ENCODE measurements at regions not wholly inside any gene's neighbourhood (a gene's known extent, or its start where the extent isn't known, plus 50 kb on each side); places are given as distances from the start of the nearest gene placed in this dataset.

DNA sequence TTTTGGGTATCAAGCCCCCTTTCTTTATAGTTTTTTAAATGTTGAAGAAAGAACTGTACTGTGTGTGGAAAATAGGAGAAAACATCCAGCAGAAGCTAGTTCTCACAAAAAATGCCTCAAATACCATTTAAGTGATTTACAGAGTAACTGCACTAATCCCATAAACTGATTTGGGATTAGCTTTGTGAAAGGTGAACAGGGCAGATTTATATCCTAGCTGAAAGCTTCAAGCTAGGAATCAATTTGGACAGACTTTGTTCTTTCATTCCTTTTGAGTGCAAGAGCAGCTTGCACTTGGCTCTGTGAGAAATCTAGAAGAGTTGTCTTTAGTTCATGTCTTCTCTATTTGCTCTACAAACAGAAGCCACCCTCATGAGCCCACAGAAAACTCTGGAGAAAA lies 183.9 kb upstream of the VRK2 start:
- Mint-ChIP-seq H3K4me3 (no peak overlapping the region), H3K27ac (no peak overlapping the region), H3K9me3 (no peaks in the 10 kb centered on the region), H3K4me1 (no peaks in the 10 kb centered on the region), H3K27me3 (no peaks in the 10 kb centered on the region), H3K36me3 (no peaks in the 10 kb centered on the region)
- no peak overlapping the region for H3K27ac ChIP-seq (ENCODE audit: insufficient read depth, low read length, poor library complexity, severe bottlenecking)
- no peak for DNase-seq
- H3K4me1 ChIP-seq (ENCODE audit: control insufficient read depth, insufficient read depth, low read length, poor library complexity, severe bottlenecking) = no peaks in the 10 kb centered on the region
- ATAC-seq (ENCODE audit: low read depth in 2 of 2) = no peak
- no peaks in the 10 kb centered on the region for H3K27me3 ChIP-seq (ENCODE audit: control insufficient read depth, insufficient read depth, low read length)
- no peaks in the 10 kb centered on the region for H3K36me3 ChIP-seq (ENCODE audit: control insufficient read depth, insufficient read depth, low read length)
- H3K4me3 ChIP-seq (ENCODE audit: low read depth, low read length) = no peak overlapping the region
- H3K9me3 ChIP-seq (ENCODE audit: control insufficient read depth in 2 of 2, low read length in 2 of 2) = no peaks in the 10 kb centered on the region

DNA sequence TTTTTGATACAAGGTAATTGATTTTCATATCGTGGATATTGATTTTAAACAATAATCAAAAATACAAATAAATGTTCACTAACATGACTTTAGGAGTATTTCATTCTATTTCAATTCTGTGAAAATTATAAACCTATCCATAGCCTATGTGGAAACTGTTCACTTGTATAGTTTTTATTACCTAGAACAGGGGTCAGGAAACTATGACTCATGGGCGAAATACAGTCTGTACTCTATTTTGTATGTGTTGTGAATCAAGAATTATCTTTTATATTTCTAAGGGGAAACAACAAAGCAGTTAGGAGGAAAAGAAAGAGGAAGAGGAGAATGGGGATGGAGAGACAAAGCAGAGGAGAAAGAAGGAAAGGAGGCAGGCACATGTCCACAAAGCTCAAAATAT lies 181.7 kb upstream of the VRK2 start:
- Mint-ChIP-seq H3K27me3 (peaks cover 5% of the 10 kb centered on the region), H3K9me3 (no peaks in the 10 kb centered on the region)
- no peak for ATAC-seq (ENCODE audit: low read depth in 2 of 2)

DNA sequence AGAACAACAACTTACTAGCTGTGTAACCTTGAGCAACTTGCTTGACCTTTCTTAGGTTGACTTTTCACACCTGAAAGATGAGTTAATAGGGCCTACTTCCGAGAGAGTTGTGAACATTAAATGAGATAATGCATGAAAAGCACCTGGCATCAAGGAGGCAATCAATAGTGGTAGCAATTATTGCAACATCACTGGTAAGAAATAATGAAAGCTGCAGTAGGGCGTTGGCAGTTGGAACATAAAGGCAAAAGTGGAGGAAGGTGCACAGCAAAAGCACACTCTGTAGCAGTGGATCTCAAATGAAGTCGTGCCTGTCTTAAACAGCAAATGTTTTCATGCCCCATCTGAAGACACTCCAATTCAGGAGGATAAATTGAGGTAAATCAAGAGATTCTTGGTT lies 178.9 kb upstream of the VRK2 start:
- Mint-ChIP-seq H3K9me3 (peaks cover 0 to 2% (median 0%) of the 10 kb centered on the region in 7 donors), H3K36me3 (no peaks in the 10 kb centered on the region), H3K4me1 (no peaks in the 10 kb centered on the region), H3K27ac (no peak overlapping the region), H3K27me3 (peaks cover 5% of the 10 kb centered on the region), H3K4me3 (no peak overlapping the region)
- Histone ChIP-seq H3K36me3 (ENCODE audit: control insufficient read depth, insufficient read depth, low read length) (no peaks in the 10 kb centered on the region), H3K4me1 (ENCODE audit: control insufficient read depth, insufficient read depth, low read length, poor library complexity, severe bottlenecking) (no peaks in the 10 kb centered on the region), H3K9me3 (ENCODE audit: control insufficient read depth in 2 of 2, low read length in 2 of 2) (no peaks in the 10 kb centered on the region), H3K27ac (ENCODE audit: insufficient read depth, low read length, poor library complexity, severe bottlenecking) (no peak overlapping the region), H3K27me3 (ENCODE audit: control insufficient read depth, insufficient read depth, low read length) (no peaks in the 10 kb centered on the region), H3K4me3 (ENCODE audit: low read depth, low read length) (no peak overlapping the region)
- no peak for DNase-seq
- ATAC-seq (ENCODE audit: low read depth in 2 of 2) = no peak

More for the DNA sequence above, 181.7 kb upstream of the VRK2 start:
- H3K4me3 ChIP-seq (ENCODE audit: low read depth, low read length) = no peak overlapping the region
- Mint-ChIP-seq H3K27ac (no peak overlapping the region), H3K36me3 (no peaks in the 10 kb centered on the region), H3K4me1 (no peaks in the 10 kb centered on the region), H3K4me3 (no peak overlapping the region)
- no peaks in the 10 kb centered on the region for H3K9me3 ChIP-seq (ENCODE audit: control insufficient read depth in 2 of 2, low read length in 2 of 2)
- no peaks in the 10 kb centered on the region for H3K36me3 ChIP-seq (ENCODE audit: control insufficient read depth, insufficient read depth, low read length)
- DNase-seq = no peak
- H3K27ac ChIP-seq (ENCODE audit: insufficient read depth, low read length, poor library complexity, severe bottlenecking) = no peak overlapping the region
- H3K4me1 ChIP-seq (ENCODE audit: control insufficient read depth, insufficient read depth, low read length, poor library complexity, severe bottlenecking) = no peaks in the 10 kb centered on the region
- H3K27me3 ChIP-seq (ENCODE audit: control insufficient read depth, insufficient read depth, low read length) = no peaks in the 10 kb centered on the region

DNA sequence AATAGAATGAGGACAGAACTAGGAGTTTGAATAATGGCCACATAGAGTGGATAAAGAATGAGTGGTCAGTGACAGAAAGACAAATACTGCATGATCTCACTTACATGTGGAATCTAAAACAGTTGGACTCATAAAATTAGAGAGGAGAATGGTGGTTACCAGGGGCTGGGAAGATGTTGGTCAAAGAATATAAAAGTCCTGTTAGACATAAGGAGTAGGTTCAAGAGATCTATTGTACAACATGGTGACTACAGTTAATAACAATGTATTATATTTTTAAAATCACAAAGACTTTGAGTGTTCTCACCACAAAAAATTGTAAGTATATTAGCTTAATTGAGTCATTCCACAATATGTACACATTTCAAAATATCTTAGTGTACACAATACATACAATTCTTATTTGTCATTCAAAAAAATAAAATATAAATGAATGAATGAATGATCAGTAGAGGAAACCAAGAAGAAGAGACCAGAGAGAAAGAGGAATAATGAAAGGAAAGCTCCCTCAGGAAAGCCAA lies 177.9 kb upstream of the VRK2 start:
- no peaks in the 10 kb centered on the region for H3K27me3 ChIP-seq (ENCODE audit: control insufficient read depth, insufficient read depth, low read length)
- ATAC-seq (ENCODE audit: low read depth in 2 of 2) = no peak
- no peaks in the 10 kb centered on the region for H3K36me3 ChIP-seq (ENCODE audit: control insufficient read depth, insufficient read depth, low read length)
- H3K4me1 ChIP-seq (ENCODE audit: control insufficient read depth, insufficient read depth, low read length, poor library complexity, severe bottlenecking) = no peaks in the 10 kb centered on the region
- no peaks in the 10 kb centered on the region for H3K36me3 Mint-ChIP-seq
- no peak overlapping the region for H3K4me3 ChIP-seq (ENCODE audit: low read depth, low read length)
- no peak overlapping the region for H3K4me3 Mint-ChIP-seq
- no peaks in the 10 kb centered on the region for H3K9me3 ChIP-seq (ENCODE audit: control insufficient read depth in 2 of 2, low read length in 2 of 2)
- peaks cover 0 to 2% (median 0%) of the 10 kb centered on the region in 7 donors for H3K9me3 Mint-ChIP-seq
- no peak overlapping the region for H3K27ac Mint-ChIP-seq
- H3K27me3 Mint-ChIP-seq = peaks cover 5% of the 10 kb centered on the region
- DNase-seq = no peak
- no peaks in the 10 kb centered on the region for H3K4me1 Mint-ChIP-seq
- H3K27ac ChIP-seq (ENCODE audit: insufficient read depth, low read length, poor library complexity, severe bottlenecking) = no peak overlapping the region

DNA sequence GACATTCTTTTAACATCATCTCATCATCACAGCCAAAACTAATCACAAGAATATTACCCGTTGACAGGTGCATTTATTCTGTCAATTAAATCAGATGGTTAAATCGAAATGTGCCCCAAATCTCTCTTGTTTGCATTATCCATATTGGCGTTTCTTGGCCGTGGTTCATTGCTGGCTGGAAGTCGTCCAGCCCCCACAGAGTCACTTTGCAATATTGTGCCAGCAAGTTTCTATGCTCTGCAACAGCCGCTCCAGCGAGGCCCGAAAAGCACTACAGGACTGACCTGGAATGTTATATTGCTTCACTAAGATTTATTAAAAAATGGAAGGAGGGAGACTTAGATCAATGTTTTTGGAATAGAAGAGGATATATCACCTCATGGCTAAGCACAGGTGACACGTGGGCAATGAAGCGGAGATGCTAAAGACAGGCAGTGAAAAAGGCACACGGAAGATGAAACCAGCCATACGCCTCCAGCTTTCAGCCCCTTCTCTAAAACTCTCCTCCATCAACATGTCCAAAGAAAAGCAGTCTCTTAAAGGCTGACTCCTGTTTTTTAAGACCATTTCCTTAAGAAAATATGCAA lies 176.8 kb upstream of the VRK2 start:
- DNase-seq (no peak), ATAC-seq (ENCODE audit: low read depth in 2 of 2) (no peak)
- Histone ChIP-seq H3K9me3 (ENCODE audit: control insufficient read depth in 2 of 2, low read length in 2 of 2) (no peaks in the 10 kb centered on the region), H3K27me3 (ENCODE audit: control insufficient read depth, insufficient read depth, low read length) (no peaks in the 10 kb centered on the region), H3K27ac (ENCODE audit: insufficient read depth, low read length, poor library complexity, severe bottlenecking) (no peak overlapping the region), H3K4me3 (ENCODE audit: low read depth, low read length) (no peak overlapping the region), H3K4me1 (ENCODE audit: control insufficient read depth, insufficient read depth, low read length, poor library complexity, severe bottlenecking) (no peaks in the 10 kb centered on the region), H3K36me3 (ENCODE audit: control insufficient read depth, insufficient read depth, low read length) (no peaks in the 10 kb centered on the region)
- no peak overlapping the region for H3K27ac Mint-ChIP-seq
- peaks cover 5% of the 10 kb centered on the region for H3K27me3 Mint-ChIP-seq
- H3K4me3 Mint-ChIP-seq = no peak overlapping the region
- no peaks in the 10 kb centered on the region for H3K4me1 Mint-ChIP-seq
- H3K36me3 Mint-ChIP-seq = no peaks in the 10 kb centered on the region
- H3K9me3 Mint-ChIP-seq = peaks cover 0 to 3% (median 0%) of the 10 kb centered on the region in 7 donors

DNA sequence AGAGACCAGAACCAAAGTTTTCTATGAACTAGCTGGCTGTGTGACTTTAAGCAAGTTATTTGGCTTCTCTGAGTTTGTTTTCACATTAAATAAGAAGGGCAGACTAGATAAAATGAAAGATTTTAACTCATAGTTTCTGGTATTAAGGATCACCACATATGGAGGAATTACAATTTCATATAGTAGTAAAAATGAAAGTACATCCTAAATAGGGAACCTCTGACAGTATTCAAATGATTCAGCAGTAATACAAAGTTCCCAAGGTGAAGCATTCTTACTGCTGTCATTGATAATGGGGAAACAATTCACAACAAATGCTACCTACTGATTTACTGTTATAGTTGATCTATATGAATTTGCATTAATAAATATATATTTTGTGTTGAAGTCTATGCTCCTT lies 170.3 kb upstream of the VRK2 start:
- Mint-ChIP-seq H3K4me1 (no peaks in the 10 kb centered on the region), H3K36me3 (no peaks in the 10 kb centered on the region), H3K4me3 (no peak overlapping the region), H3K27me3 (no peaks in the 10 kb centered on the region), H3K27ac (no peak overlapping the region), H3K9me3 (peaks cover 0 to 3% (median 0%) of the 10 kb centered on the region in 7 donors)
- no peak overlapping the region for H3K4me3 ChIP-seq (ENCODE audit: low read depth, low read length)
- H3K27ac ChIP-seq (ENCODE audit: insufficient read depth, low read length, poor library complexity, severe bottlenecking) = no peak overlapping the region
- ATAC-seq (ENCODE audit: low read depth in 2 of 2) (no peak), DNase-seq (no peak)
- H3K4me1 ChIP-seq (ENCODE audit: control insufficient read depth, insufficient read depth, low read length, poor library complexity, severe bottlenecking) = no peaks in the 10 kb centered on the region
- no peaks in the 10 kb centered on the region for H3K27me3 ChIP-seq (ENCODE audit: control insufficient read depth, insufficient read depth, low read length)
- no peaks in the 10 kb centered on the region for H3K36me3 ChIP-seq (ENCODE audit: control insufficient read depth, insufficient read depth, low read length)
- no peaks in the 10 kb centered on the region for H3K9me3 ChIP-seq (ENCODE audit: control insufficient read depth in 2 of 2, low read length in 2 of 2)

- Histone ChIP-seq H3K4me1 (ENCODE audit: control insufficient read depth, insufficient read depth, low read length, poor library complexity, severe bottlenecking) (no peaks in the 10 kb centered on the region), H3K9me3 (ENCODE audit: control insufficient read depth in 2 of 2, low read length in 2 of 2) (no peaks in the 10 kb centered on the region), H3K4me3 (ENCODE audit: low read depth, low read length) (no peak overlapping the region), H3K36me3 (ENCODE audit: control insufficient read depth, insufficient read depth, low read length) (no peaks in the 10 kb centered on the region), H3K27me3 (ENCODE audit: control insufficient read depth, insufficient read depth, low read length) (no peaks in the 10 kb centered on the region), H3K27ac (ENCODE audit: insufficient read depth, low read length, poor library complexity, severe bottlenecking) (no peak overlapping the region)
- ATAC-seq (ENCODE audit: low read depth in 2 of 2) (no peak), DNase-seq (no peak)
- H3K9me3 Mint-ChIP-seq = peaks cover 0 to 3% (median 0%) of the 10 kb centered on the region in 7 donors
- no peaks in the 10 kb centered on the region for H3K4me1 Mint-ChIP-seq
- no peaks in the 10 kb centered on the region for H3K36me3 Mint-ChIP-seq
- H3K4me3 Mint-ChIP-seq = no peak overlapping the region
- H3K27ac Mint-ChIP-seq = no peak overlapping the region
- no peaks in the 10 kb centered on the region for H3K27me3 Mint-ChIP-seq
These were observed 168.8 kb upstream of the VRK2 start for GRCh38 chr2:57877811-57878170.

DNA sequence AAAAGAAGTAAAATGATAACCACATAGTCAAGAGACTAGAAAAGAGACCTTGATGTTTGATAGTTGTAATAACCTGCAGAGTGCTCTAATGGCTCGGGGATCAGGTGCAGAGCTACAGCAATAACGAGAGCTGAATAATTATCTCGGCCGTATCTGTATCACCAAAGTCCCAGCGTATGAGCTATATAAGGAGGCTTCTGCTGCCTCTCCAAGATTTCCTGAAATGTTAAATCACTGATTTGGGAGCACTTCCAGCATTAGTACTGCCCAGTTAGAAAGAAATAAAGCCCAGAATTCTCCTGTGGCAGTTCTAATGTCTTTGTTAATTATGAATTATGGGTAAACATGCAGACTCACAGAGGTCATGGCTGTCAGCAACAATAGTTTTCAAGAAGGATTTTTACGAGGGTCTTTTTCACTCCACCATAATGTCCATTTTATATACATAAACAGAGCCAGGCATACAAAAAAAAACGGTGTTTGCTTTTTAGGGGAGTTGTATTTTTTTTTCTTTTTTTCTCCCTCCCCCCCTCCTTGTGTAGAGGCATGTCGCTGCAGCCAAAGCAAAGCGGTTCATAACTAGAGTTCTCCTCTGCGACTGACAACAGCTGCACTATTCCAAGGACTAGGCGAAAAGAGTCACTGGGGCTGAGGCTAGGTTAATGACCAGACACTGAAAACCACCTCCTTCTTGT lies 168.3 kb upstream of the VRK2 start:
- no peak overlapping the region for H3K27ac Mint-ChIP-seq
- ATAC-seq (ENCODE audit: low read depth in 2 of 2) (peak in 1 of 2 donors; percentile 16), DNase-seq (no peak)
- Histone ChIP-seq H3K27ac (ENCODE audit: insufficient read depth, low read length, poor library complexity, severe bottlenecking) (no peak overlapping the region), H3K4me1 (ENCODE audit: control insufficient read depth, insufficient read depth, low read length, poor library complexity, severe bottlenecking) (no peaks in the 10 kb centered on the region), H3K9me3 (ENCODE audit: control insufficient read depth in 2 of 2, low read length in 2 of 2) (no peaks in the 10 kb centered on the region), H3K36me3 (ENCODE audit: control insufficient read depth, insufficient read depth, low read length) (no peaks in the 10 kb centered on the region), H3K4me3 (ENCODE audit: low read depth, low read length) (no peak overlapping the region), H3K27me3 (ENCODE audit: control insufficient read depth, insufficient read depth, low read length) (no peaks in the 10 kb centered on the region)
- H3K36me3 Mint-ChIP-seq = no peaks in the 10 kb centered on the region
- no peak overlapping the region for H3K4me3 Mint-ChIP-seq
- no peaks in the 10 kb centered on the region for H3K27me3 Mint-ChIP-seq
- peaks cover 0 to 3% (median 0%) of the 10 kb centered on the region in 7 donors for H3K9me3 Mint-ChIP-seq
- no peaks in the 10 kb centered on the region for H3K4me1 Mint-ChIP-seq

All from CD4-positive, CD25-positive, alpha-beta regulatory T cell (primary cell).